ENCODE measurements at regions not wholly inside any gene's neighbourhood (a gene's known extent, or its start where the extent isn't known, plus 50 kb on each side); places are given as distances from the start of the nearest gene placed in this dataset.

GRCh38 chr6:19317431-19317986 is 519.7 kb upstream of the ID4 start:
- 89 to 91% methylated on average over 3 of the region's 3 CpGs for WGBS, 2 experiments
- Histone ChIP-seq H3K27ac (ENCODE audit: insufficient read depth, low read depth, low read length, poor library complexity, severe bottlenecking) (no peak overlapping the region), H3K36me3 (ENCODE audit: control insufficient read depth, insufficient read depth, low read length) (no peaks in the 10 kb centered on the region), H3K27me3 (ENCODE audit: control insufficient read depth, insufficient read depth, low read length, poor library complexity, severe bottlenecking) (peaks cover 34% of the 10 kb centered on the region), H3K4me1 (ENCODE audit: control insufficient read depth, insufficient read depth, low read length) (peaks cover 13% of the 10 kb centered on the region), H3K9me3 (ENCODE audit: control insufficient read depth, low read length) (no peaks in the 10 kb centered on the region), H3K4me3 (ENCODE audit: insufficient read depth, low read depth, low read length) (no peak overlapping the region)

- Histone ChIP-seq H3K27ac (ENCODE audit: insufficient read depth, low read depth, low read length, poor library complexity, severe bottlenecking) (no peak overlapping the region), H3K4me1 (ENCODE audit: control insufficient read depth, insufficient read depth, low read length) (peaks cover 8% of the 10 kb centered on the region), H3K36me3 (ENCODE audit: control insufficient read depth, insufficient read depth, low read length) (no peaks in the 10 kb centered on the region), H3K27me3 (ENCODE audit: control insufficient read depth, insufficient read depth, low read length, poor library complexity, severe bottlenecking) (peaks cover 25% of the 10 kb centered on the region), H3K9me3 (ENCODE audit: control insufficient read depth, low read length) (no peaks in the 10 kb centered on the region), H3K4me3 (ENCODE audit: insufficient read depth, low read depth, low read length) (no peak overlapping the region)
- 88 to 91% methylated on average over 1 of the region's 1 CpG for WGBS, 2 experiments
These were observed 518.2 kb upstream of the ID4 start for GRCh38 chr6:19319005-19319404.

DNA sequence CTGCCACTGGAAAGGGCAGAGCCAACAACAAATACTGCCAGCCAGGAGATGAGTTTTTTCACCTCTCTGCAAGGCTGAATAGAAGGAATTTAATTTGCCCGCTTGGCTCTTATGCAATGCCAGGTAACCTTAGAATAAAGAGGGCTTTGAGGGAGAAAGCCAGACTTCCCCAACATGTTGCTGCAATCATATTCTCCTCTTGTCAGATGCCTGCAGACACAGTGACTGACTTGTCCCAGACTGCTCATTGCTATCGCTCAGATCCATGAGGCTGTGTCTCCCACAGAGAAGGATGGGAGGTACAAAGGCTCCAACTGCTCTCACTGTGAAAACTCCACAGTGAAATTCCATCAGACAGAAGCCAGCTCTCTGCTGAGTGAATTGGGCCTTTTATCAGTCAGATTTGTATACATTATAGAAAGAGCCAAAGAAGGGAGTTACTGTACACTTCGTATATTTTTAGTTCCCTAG is 517.0 kb upstream of the ID4 start:
- Histone ChIP-seq H3K4me1 (ENCODE audit: control insufficient read depth, insufficient read depth, low read length) (peaks cover 8% of the 10 kb centered on the region), H3K4me3 (ENCODE audit: insufficient read depth, low read depth, low read length) (no peak overlapping the region), H3K36me3 (ENCODE audit: control insufficient read depth, insufficient read depth, low read length) (no peaks in the 10 kb centered on the region), H3K27ac (ENCODE audit: insufficient read depth, low read depth, low read length, poor library complexity, severe bottlenecking) (no peak overlapping the region), H3K9me3 (ENCODE audit: control insufficient read depth, low read length) (no peaks in the 10 kb centered on the region), H3K27me3 (ENCODE audit: control insufficient read depth, insufficient read depth, low read length, poor library complexity, severe bottlenecking) (peaks cover 14% of the 10 kb centered on the region)
- WGBS, 2 experiments = 50 to 61% methylated on average over 3 of the region's 3 CpGs

DNA sequence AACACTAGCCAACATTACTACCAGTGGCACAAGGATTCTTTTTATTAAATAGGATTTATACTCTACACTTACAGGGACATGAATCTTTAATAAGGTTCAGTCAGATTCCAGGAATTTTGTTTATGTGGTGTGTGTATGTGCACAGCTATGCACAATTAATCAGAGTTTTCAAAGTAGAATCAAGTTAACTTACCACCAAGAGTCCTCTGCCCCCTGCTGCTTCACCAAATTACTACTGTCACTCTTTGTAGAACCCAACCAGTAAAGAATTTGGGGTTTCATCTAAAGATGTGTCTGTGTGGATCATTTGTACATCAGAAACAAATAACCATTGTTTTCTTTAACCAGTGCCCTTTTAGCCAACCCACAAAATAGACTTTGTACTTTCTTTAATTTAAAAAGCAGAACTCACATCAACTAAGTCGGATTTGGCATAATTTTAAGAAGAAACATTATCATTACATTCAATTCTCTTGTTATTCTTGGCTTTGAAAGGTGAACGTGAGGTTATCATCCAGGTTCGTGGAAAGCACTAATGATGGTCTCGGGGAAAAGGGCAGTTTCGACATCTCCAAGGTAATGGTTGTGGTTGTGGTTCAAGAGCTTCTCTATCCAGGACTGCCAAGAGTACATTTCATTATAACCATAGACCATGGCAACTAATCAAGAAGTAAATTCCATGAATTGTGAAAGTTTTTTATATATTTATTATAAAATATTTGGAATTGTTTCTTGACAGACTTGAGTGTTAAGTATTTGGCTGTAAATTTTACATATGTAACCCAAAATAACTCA is 514.3 kb upstream of the ID4 start:
- no peak overlapping the region for H3K27ac ChIP-seq (ENCODE audit: insufficient read depth, low read depth, low read length, poor library complexity, severe bottlenecking)
- H3K4me3 ChIP-seq (ENCODE audit: insufficient read depth, low read depth, low read length) = no peak overlapping the region
- no peaks in the 10 kb centered on the region for H3K36me3 ChIP-seq (ENCODE audit: control insufficient read depth, insufficient read depth, low read length)
- no peaks in the 10 kb centered on the region for H3K9me3 ChIP-seq (ENCODE audit: control insufficient read depth, low read length)
- peaks cover 8% of the 10 kb centered on the region for H3K4me1 ChIP-seq (ENCODE audit: control insufficient read depth, insufficient read depth, low read length)
- no peaks in the 10 kb centered on the region for H3K27me3 ChIP-seq (ENCODE audit: control insufficient read depth, insufficient read depth, low read length, poor library complexity, severe bottlenecking)
- 95 to 97% methylated on average over 4 to 5 of the region's 5 CpGs for WGBS, 2 experiments

DNA sequence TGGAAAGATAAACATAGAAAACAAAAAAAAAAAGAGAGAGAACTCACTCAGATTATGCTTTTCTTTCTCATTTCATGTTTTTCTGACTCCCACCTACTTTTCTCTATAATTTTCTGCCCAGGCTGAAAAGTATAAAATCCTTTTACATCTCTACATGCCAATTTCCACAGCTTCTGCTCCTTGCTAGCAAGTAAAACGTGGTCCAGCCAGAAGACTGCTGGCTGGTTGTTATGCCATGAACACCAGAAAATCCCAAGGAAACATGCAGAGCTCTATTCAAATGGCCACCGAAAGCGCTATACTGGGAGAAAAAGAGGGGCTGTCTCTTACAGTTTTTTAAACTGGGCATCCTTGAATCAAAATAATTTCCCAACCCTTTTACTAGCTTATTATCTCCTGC is 512.8 kb upstream of the ID4 start:
- Histone ChIP-seq H3K27me3 (ENCODE audit: control insufficient read depth, insufficient read depth, low read length, poor library complexity, severe bottlenecking) (no peaks in the 10 kb centered on the region), H3K27ac (ENCODE audit: insufficient read depth, low read depth, low read length, poor library complexity, severe bottlenecking) (no peak overlapping the region), H3K36me3 (ENCODE audit: control insufficient read depth, insufficient read depth, low read length) (no peaks in the 10 kb centered on the region), H3K9me3 (ENCODE audit: control insufficient read depth, low read length) (no peaks in the 10 kb centered on the region), H3K4me1 (ENCODE audit: control insufficient read depth, insufficient read depth, low read length) (peaks cover 8% of the 10 kb centered on the region), H3K4me3 (ENCODE audit: insufficient read depth, low read depth, low read length) (no peak overlapping the region)
- 82 to 85% methylated on average over 3 of the region's 3 CpGs for WGBS, 2 experiments

DNA sequence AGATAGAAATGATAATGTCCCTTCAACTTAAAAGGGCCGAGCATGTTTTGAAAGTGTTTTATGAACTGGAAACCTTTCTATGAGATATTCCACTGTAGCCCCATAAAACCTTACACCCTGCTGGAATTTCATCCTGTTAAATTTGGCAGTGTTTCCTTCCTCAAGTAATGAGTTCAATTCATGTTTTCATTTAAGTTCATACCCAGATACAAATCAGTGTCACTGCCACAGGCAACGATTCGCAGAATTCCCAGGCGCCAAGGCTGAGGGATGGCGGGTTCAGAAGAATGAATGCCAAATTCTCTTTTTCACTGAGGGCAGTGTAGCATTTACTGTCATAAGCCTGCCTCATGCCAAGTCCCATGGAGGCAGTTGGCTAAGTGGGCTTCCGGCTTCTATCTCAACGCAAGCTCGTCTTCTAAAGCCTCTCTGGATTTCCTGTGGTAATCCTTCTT is 511.8 kb upstream of the ID4 start:
- Histone ChIP-seq H3K9me3 (ENCODE audit: control insufficient read depth, low read length) (no peaks in the 10 kb centered on the region), H3K4me1 (ENCODE audit: control insufficient read depth, insufficient read depth, low read length) (peaks cover under 1% of the 10 kb centered on the region), H3K4me3 (ENCODE audit: insufficient read depth, low read depth, low read length) (no peak overlapping the region), H3K27me3 (ENCODE audit: control insufficient read depth, insufficient read depth, low read length, poor library complexity, severe bottlenecking) (no peaks in the 10 kb centered on the region), H3K36me3 (ENCODE audit: control insufficient read depth, insufficient read depth, low read length) (no peaks in the 10 kb centered on the region), H3K27ac (ENCODE audit: insufficient read depth, low read depth, low read length, poor library complexity, severe bottlenecking) (no peak overlapping the region)
- 94 to 95% methylated on average over 8 of the region's 8 CpGs for WGBS, 2 experiments

DNA sequence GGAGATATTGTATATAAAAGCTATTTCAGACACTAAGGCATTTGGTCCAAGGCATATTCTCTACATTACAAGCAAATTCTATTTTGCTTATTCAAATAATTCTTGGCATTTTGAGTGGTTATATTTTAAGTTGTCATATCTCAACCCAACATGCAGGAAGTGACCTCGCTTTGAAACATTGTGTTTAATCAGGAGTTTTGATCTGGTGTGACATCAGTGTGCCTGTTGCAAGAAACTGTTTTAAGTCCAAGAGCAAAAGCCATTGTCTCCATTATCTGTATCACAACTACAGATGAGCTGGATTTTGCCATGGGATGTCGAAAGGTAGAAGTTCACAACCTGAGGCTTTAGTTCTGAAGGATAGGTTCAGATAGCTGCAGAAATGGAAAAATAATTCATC is 509.9 kb upstream of the ID4 start:
- Histone ChIP-seq H3K27ac (ENCODE audit: insufficient read depth, low read depth, low read length, poor library complexity, severe bottlenecking) (no peak overlapping the region), H3K4me1 (ENCODE audit: control insufficient read depth, insufficient read depth, low read length) (no peaks in the 10 kb centered on the region), H3K9me3 (ENCODE audit: control insufficient read depth, low read length) (no peaks in the 10 kb centered on the region), H3K27me3 (ENCODE audit: control insufficient read depth, insufficient read depth, low read length, poor library complexity, severe bottlenecking) (no peaks in the 10 kb centered on the region), H3K4me3 (ENCODE audit: insufficient read depth, low read depth, low read length) (no peak overlapping the region), H3K36me3 (ENCODE audit: control insufficient read depth, insufficient read depth, low read length) (no peaks in the 10 kb centered on the region)
- WGBS, 2 experiments = 90 to 95% methylated on average over 1 to 2 of the region's 2 CpGs

DNA sequence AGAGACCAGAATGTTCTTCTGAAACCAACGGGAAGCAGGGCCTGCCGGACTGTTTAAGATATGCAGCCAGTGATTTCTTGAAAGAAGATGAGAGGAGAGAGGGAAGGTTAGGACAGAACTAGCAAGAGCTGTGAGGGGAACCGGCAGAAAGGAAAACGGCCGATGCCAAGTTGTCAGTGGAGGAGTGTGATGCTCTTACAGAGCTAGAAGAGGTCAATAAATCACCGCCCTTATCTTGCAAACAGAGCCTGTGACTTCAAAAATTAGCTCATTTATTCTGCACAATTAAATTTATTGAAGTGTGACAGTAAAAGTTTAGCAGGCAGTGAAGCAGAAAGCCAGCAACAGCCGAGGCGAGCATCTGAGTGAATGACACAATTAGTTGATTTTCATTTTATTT is 509.5 kb upstream of the ID4 start:
- Histone ChIP-seq H3K4me1 (ENCODE audit: control insufficient read depth, insufficient read depth, low read length) (no peaks in the 10 kb centered on the region), H3K36me3 (ENCODE audit: control insufficient read depth, insufficient read depth, low read length) (no peaks in the 10 kb centered on the region), H3K4me3 (ENCODE audit: insufficient read depth, low read depth, low read length) (no peak overlapping the region), H3K27ac (ENCODE audit: insufficient read depth, low read depth, low read length, poor library complexity, severe bottlenecking) (no peak overlapping the region), H3K9me3 (ENCODE audit: control insufficient read depth, low read length) (no peaks in the 10 kb centered on the region), H3K27me3 (ENCODE audit: control insufficient read depth, insufficient read depth, low read length, poor library complexity, severe bottlenecking) (no peaks in the 10 kb centered on the region)
- 75 to 84% methylated on average over 6 of the region's 8 CpGs for WGBS, 2 experiments

GRCh38 chr6:19329078-19329477 is 508.1 kb upstream of the ID4 start:
- H3K27ac ChIP-seq (ENCODE audit: insufficient read depth, low read depth, low read length, poor library complexity, severe bottlenecking) = no peak overlapping the region
- H3K9me3 ChIP-seq (ENCODE audit: control insufficient read depth, low read length) = no peaks in the 10 kb centered on the region
- no peaks in the 10 kb centered on the region for H3K4me1 ChIP-seq (ENCODE audit: control insufficient read depth, insufficient read depth, low read length)
- 88 to 90% methylated on average over 3 to 4 of the region's 4 CpGs for WGBS, 2 experiments
- H3K27me3 ChIP-seq (ENCODE audit: control insufficient read depth, insufficient read depth, low read length, poor library complexity, severe bottlenecking) = no peaks in the 10 kb centered on the region
- H3K36me3 ChIP-seq (ENCODE audit: control insufficient read depth, insufficient read depth, low read length) = no peaks in the 10 kb centered on the region
- no peak overlapping the region for H3K4me3 ChIP-seq (ENCODE audit: insufficient read depth, low read depth, low read length)

DNA sequence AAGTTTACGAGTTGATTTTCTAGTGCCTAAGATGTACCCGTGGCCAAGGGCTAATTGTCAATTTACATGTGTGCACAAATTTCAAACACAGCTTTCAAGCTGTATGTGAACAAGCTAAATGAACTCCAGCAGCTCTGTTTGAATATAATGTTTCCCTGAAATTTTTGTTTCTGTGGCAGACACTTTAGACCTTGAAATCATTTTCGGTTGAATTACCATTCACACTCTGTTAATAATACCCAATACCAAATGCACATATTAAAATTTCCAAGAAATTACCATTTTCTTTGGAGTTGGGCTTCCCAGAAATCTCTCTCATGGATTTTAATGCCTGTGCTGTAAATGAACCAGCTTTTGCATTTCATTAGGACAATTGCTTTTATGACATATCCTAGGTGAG is 506.1 kb upstream of the ID4 start:
- Histone ChIP-seq H3K27me3 (ENCODE audit: control insufficient read depth, insufficient read depth, low read length, poor library complexity, severe bottlenecking) (no peaks in the 10 kb centered on the region), H3K27ac (ENCODE audit: insufficient read depth, low read depth, low read length, poor library complexity, severe bottlenecking) (no peak overlapping the region), H3K4me3 (ENCODE audit: insufficient read depth, low read depth, low read length) (no peak overlapping the region), H3K9me3 (ENCODE audit: control insufficient read depth, low read length) (no peaks in the 10 kb centered on the region), H3K36me3 (ENCODE audit: control insufficient read depth, insufficient read depth, low read length) (no peaks in the 10 kb centered on the region), H3K4me1 (ENCODE audit: control insufficient read depth, insufficient read depth, low read length) (no peaks in the 10 kb centered on the region)
- WGBS, 2 experiments = 92 to 93% methylated on average over 3 of the region's 3 CpGs
